ENCODE measurements at regions not wholly inside any gene's neighbourhood (a gene's known extent, or its start where the extent isn't known, plus 50 kb on each side); places are given as distances from the start of the nearest gene placed in this dataset.
"Not testable (repeated sequence)": the region's sequence is repeated elsewhere in the genome, so short reads cannot be mapped to it uniquely, and the experiment has no call there.

DNA sequence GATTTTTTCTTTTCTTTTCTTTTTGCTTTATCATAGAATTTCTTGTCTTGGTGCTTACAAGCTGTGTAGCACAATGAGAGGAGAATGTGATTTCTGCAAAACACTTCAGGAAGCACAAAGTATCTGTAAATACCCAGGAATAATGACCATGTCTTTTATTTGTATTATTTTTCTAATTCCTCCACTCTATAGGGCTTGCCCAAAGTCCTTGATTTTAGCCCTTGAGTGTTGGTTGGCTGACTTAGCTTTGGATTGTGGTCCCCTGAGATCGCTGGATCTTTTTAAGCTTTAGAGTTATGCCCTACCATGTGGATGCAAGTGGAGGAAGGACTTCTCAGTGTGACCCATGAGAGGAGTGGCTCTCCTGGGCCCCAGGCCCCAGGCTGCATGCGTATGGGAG lies 52.2 kb downstream of the HOXC4 start:
- H3K36me3 ChIP-seq; ATAC-seq; intact Hi-C loops (cut with DNase I); H3K27ac ChIP-seq; DNase-seq; H3K4me1 ChIP-seq; H3K9me3 ChIP-seq; H3K4me3 ChIP-seq: not testable (repeated sequence)
- peaks cover 21% of the 10 kb centered on the region for H3K27me3 ChIP-seq

DNA sequence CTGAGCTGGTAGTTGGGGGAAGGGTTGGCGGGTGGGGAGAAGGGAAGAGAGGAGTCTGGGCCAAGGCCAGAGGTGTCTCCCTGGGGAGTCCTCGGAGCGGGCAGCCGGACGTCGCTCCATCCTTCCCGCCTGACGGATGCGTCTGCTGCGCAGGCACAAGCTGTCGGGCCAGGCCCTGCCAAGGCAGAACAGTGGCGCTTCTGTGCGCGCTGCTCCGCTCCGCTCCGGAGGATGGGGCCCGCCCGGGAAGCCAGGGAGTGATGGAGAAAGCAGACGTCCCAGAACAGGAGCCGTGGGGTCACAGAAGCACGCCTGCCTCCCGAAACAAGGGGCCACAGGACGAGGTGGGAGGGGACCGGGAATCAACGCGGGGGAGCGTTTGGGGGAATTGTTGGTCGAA lies 52.6 kb downstream of the HOXC4 start:
- H3K4me1 ChIP-seq; intact Hi-C loops (cut with DNase I); H3K4me3 ChIP-seq; H3K9me3 ChIP-seq; DNase-seq; H3K27ac ChIP-seq; H3K36me3 ChIP-seq; ATAC-seq: not testable (repeated sequence)
- peaks cover 21% of the 10 kb centered on the region for H3K27me3 ChIP-seq

DNA sequence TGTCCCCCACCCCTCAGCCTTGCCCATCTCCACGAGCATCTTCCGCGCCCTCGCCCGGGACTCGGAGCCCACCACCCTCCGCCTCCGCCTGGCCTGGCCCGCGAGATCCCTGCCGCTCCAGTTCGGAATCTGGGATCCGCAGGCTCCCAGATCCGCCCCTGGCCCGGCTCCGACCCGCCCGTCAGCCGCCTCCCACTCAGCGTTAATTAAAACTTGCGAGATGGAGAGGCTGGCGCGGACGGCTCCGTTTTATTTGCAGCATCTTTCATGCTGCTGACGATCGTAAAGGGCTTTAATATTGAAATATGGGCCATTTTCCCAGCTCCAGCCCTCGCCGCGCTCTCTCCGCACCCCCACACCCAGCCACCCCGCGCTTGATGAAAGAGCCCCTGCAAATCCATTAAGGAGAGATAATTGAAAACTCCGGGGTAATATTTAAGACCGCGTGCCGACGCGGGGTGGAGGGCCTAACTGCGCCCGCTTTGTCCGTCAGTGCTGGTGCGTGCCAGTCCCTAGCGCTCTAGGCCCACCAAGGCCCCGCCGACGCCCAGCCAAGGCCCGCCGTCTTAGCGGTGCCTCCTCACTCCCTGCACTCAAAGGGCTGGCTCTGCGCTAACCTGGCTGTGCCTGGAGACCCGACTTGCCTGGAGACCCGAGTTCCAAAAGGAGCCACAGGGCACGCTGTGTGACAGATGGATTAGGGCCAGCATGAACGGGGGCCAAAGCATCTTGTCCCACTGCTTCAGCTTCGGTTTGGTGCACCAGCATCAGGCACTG lies 53.4 kb downstream of the HOXC4 start:
- H3K27ac ChIP-seq; H3K36me3 ChIP-seq; ATAC-seq; H3K4me3 ChIP-seq; intact Hi-C loops (cut with DNase I); H3K9me3 ChIP-seq; DNase-seq; H3K4me1 ChIP-seq: not testable (repeated sequence)
- H3K27me3 ChIP-seq, result peaks cover 25% of the 10 kb centered on the region

DNA sequence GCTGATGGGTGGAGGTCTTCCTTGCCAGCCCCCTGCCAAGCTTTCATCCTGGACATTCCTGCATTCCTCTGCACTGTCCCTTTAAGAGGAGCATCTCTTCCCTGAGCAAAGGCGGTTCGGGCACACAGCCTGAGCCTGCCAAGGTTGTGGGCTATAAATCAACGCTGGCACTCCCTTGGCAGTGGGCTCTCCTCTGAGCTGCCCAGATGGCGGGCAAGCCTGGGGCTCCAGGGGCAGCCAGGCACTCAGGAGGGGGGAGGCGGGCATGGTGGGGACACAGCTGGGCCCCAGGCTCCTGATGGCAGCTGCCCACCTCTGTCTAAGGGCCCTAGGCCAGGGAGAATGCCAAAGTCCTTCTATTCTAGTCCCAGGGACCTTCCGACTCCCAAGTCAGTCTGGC lies 58.7 kb downstream of the HOXC4 start:
- peaks cover 11% of the 10 kb centered on the region for H3K27me3 ChIP-seq
- H3K4me1 ChIP-seq; ATAC-seq; H3K36me3 ChIP-seq; H3K27ac ChIP-seq; DNase-seq; H3K9me3 ChIP-seq; intact Hi-C loops (cut with DNase I); H3K4me3 ChIP-seq: not testable (repeated sequence)

DNA sequence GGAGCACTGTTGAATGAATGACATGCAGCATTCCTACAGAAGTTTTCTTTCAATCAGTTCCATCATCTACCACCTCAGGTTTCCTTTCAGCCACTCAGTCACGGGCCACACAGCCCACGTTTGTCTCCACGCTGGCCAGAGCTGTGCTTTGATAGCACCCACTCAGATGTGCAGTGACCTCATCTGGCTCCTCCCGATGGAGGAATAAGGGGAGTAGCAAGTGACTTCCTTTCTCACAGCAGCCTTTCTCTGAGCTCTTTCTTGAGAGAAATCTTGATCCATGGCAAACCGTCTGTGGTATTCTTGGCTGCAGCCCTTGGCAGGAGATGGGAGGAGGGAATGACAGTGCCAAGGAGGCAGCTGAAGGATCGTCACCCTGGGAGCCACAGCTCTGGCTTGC lies 62.4 kb downstream of the HOXC4 start:
- ATAC-seq; intact Hi-C loops (cut with DNase I); H3K9me3 ChIP-seq; H3K27me3 ChIP-seq; DNase-seq; H3K4me3 ChIP-seq; H3K36me3 ChIP-seq; H3K27ac ChIP-seq; H3K4me1 ChIP-seq: not testable (repeated sequence)

DNA sequence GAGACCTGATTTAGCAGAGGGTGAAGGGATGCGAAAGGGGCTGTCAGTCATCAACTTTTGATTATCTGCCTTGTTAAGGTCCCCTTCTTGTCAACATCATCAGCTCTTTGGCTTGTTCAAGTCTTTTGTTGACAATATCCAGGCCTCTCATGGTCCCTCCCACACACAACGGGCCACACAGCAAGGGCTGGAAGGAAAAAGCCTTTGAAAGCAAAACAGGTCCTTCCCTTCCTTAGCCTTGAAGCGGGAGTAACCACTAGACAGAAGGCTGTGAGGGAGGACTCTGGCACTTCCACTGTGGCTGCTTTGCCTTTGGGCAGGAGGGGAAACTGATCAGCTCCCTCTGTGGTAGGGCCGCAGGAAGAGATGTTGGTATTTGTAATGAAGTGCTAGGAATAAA lies 63.8 kb downstream of the HOXC4 start:
- not testable (repeated sequence) for H3K4me1 ChIP-seq, H3K27ac ChIP-seq

DNA sequence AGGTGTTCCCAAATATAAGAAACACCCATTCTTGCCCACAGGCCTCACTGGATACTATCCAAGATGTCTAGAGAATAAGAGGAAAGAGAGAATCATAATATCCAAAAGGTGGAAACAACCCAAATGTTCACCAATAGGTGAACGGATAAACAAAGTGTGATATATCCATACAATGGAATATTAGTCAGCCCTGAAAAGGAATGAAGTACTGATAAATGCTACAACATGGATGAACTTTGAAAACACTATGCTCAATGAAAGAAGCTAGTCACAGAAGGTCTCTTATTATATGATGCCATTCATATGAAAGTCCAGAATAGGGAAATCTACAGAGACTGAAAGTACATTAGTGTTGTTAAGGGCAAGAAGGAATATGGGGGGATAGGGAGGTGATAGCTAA lies 65.4 kb downstream of the HOXC4 start:
- DNase-seq; H3K4me1 ChIP-seq; H3K27me3 ChIP-seq; H3K27ac ChIP-seq; intact Hi-C loops (cut with DNase I); H3K4me3 ChIP-seq; ATAC-seq; H3K9me3 ChIP-seq; H3K36me3 ChIP-seq: not testable (repeated sequence)

More for the DNA sequence above, 63.8 kb downstream of the HOXC4 start:
- H3K9me3 ChIP-seq; intact Hi-C loops (cut with DNase I); H3K27me3 ChIP-seq; H3K4me3 ChIP-seq; ATAC-seq; DNase-seq; H3K36me3 ChIP-seq: not testable (repeated sequence)

DNA sequence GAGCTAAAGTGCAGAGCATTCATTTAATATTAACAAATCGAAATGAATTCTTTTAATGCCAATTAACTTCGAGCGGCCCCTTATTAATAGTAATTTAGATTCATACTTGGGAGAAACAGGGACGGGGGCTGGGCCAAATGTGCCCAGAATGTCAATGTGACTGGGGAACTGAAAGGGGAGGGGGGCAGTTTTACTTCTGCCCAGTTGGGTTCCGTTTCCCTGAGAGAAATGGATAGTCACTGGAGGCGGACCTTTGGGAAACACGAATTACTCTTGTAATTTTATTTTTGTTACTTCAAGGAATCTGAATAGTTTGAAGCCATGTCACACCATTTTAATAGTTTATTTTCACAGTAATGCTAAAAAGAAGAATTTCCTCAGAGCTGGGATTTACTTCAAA lies 64.8 kb downstream of the SMUG1 start:
- H3K9me3 ChIP-seq; ATAC-seq; H3K36me3 ChIP-seq; H3K4me3 ChIP-seq; intact Hi-C loops (cut with DNase I); DNase-seq; H3K27ac ChIP-seq: not testable (repeated sequence)
- peaks cover 40% of the 10 kb centered on the region for H3K27me3 ChIP-seq
- H3K4me1 ChIP-seq, result peaks cover 12% of the 10 kb centered on the region

DNA sequence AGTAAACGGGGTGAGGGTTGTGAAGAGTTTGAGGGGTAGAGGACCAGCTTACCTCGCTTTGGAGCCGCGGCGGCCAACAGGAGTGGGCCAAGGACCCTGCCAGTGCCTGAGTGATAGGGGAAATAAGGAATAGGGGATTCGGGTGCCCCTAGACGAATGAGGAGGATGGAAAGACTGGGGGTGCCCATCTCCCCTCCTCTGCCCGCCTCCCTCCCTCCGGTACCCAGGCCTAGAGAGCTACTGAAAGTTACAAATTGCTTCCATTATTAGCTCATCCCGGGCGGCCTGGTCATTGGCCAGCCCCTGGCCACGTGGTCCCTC lies 63.1 kb downstream of the SMUG1 start:
- Histone ChIP-seq H3K4me3 (peak overlapping the region; percentile 60), H3K27me3 (peaks cover 40% of the 10 kb centered on the region)

DNA sequence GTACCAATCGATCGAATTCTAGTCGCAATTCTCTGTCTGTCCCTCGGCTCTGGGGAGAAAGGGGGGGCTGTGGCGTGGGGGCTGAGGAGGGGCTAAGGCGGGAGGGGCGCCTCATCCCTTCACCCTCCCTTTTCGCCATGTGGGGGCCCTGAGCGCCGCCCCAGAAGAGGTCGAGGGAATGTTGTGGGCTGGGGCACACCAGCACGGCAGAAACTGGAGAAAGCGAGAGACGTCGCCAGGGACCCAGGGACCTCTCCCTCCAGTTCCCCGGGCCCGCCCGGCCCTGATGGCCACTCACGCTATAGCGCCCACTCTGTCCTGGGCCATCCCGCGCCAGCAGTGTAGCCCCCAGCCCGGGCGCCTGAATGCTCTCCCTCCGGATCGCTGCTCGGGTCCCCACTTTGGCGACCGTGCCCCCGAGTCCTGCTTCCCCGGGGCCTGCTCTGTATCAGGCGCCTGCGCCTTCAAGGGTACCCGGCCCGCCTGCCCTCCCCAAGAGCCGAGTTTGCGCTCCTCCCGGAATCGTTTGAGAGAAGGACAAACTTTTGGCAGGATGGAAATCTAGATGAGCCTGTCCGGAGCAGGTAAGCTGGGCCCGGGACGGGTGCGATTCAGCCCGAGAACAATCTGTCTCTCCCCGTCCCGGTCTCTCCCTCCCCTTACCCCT lies 62.6 kb downstream of the SMUG1 start:
- ATAC-seq, result peak; percentile 59
- TF ChIP-seq, protein P1, sequence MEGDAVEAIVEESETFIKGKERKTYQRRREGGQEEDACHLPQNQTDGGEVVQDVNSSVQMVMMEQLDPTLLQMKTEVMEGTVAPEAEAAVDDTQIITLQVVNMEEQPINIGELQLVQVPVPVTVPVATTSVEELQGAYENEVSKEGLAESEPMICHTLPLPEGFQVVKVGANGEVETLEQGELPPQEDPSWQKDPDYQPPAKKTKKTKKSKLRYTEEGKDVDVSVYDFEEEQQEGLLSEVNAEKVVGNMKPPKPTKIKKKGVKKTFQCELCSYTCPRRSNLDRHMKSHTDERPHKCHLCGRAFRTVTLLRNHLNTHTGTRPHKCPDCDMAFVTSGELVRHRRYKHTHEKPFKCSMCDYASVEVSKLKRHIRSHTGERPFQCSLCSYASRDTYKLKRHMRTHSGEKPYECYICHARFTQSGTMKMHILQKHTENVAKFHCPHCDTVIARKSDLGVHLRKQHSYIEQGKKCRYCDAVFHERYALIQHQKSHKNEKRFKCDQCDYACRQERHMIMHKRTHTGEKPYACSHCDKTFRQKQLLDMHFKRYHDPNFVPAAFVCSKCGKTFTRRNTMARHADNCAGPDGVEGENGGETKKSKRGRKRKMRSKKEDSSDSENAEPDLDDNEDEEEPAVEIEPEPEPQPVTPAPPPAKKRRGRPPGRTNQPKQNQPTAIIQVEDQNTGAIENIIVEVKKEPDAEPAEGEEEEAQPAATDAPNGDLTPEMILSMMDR (IDR thresholded peaks at IDR 0.05), result no peak
- Histone ChIP-seq H3K27ac (peak overlapping the region; percentile 42), H3K4me3 (peak overlapping the region; percentile 60), H3K9me3 (no peaks in the 10 kb centered on the region), H3K4me1 (peaks cover 12% of the 10 kb centered on the region), H3K36me3 (no peaks in the 10 kb centered on the region), H3K27me3 (peaks cover 40% of the 10 kb centered on the region)
- no peak for DNase-seq
- intact Hi-C loops (cut with DNase I), result no loop called here

More for the DNA sequence above, 63.1 kb downstream of the SMUG1 start:
- H3K9me3 ChIP-seq; H3K27ac ChIP-seq; ATAC-seq; H3K36me3 ChIP-seq; DNase-seq; intact Hi-C loops (cut with DNase I): not testable (repeated sequence)
- H3K4me1 ChIP-seq, result peaks cover 12% of the 10 kb centered on the region
